Glutamatergic neuron (in vitro differentiated cells): ENCODE measurements at regions not wholly inside any gene's neighbourhood (a gene's known extent, or its start where the extent isn't known, plus 50 kb on each side); places are given as distances from the start of the nearest gene placed in this dataset.
A peak's percentile ranks its signal among the peaks of the same experiment; 100 is the strongest.
"Not testable (repeated sequence)": the region's sequence is repeated elsewhere in the genome, so short reads cannot be mapped to it uniquely, and the experiment has no call there.

Source experiments
- DNase-seq: peaks from one replicate; pipeline ENCODE4 v3.0.0; 2022
- H3K27ac Mint-ChIP-seq: one replicate; pipeline ENCODE4 v1.8.0; 2020; ENCODE audit warnings: mild to moderate bottlenecking, mixed read lengths, inconsistent platforms; ENCODE audit not compliant: unreplicated experiment
- H3K27me3 Mint-ChIP-seq: one replicate; pipeline ENCODE4 v1.8.0; 2020; ENCODE audit warnings: mild to moderate bottlenecking, moderate library complexity, mixed read lengths, inconsistent platforms; ENCODE audit not compliant: unreplicated experiment
- H3K36me3 Mint-ChIP-seq: one replicate; pipeline ENCODE4 v1.8.0; 2020; ENCODE audit warnings: mild to moderate bottlenecking, mixed read lengths, inconsistent platforms; ENCODE audit not compliant: unreplicated experiment
- H3K4me1 Mint-ChIP-seq: one replicate; pipeline ENCODE4 v1.8.0; 2020; ENCODE audit warnings: mild to moderate bottlenecking, low read depth, mixed read lengths, inconsistent platforms; ENCODE audit not compliant: unreplicated experiment
- H3K4me3 Mint-ChIP-seq: one replicate; pipeline ENCODE4 v1.8.0; 2020; ENCODE audit warnings: mild to moderate bottlenecking, mixed read lengths, inconsistent platforms; ENCODE audit not compliant: unreplicated experiment
- H3K9me3 Mint-ChIP-seq: one replicate; pipeline ENCODE4 v1.8.0; 2020; ENCODE audit warnings: mild to moderate bottlenecking, moderate library complexity, mixed read lengths, inconsistent platforms; ENCODE audit not compliant: unreplicated experiment
- TF ChIP-seq, protein P1 (sequence below): fragments of 200-600 bp; sonication (generic); IDR thresholded peaks from one replicate; pipeline ENCODE4 v1.5.0; 2021; ENCODE audit not compliant: partially characterized antibody, unreplicated experiment

GRCh38 chr13:56528040-56528790, 612.5 kb upstream of the PRR20A start:
- Mint-ChIP-seq H3K36me3 (peaks cover 5% of the 10 kb centered on the region), H3K4me3 (no peak overlapping the region), H3K9me3 (peaks cover 2% of the 10 kb centered on the region), H3K27me3 (no peaks in the 10 kb centered on the region), H3K4me1 (no peaks in the 10 kb centered on the region), H3K27ac (no peak overlapping the region)
- TF ChIP-seq, protein P1, sequence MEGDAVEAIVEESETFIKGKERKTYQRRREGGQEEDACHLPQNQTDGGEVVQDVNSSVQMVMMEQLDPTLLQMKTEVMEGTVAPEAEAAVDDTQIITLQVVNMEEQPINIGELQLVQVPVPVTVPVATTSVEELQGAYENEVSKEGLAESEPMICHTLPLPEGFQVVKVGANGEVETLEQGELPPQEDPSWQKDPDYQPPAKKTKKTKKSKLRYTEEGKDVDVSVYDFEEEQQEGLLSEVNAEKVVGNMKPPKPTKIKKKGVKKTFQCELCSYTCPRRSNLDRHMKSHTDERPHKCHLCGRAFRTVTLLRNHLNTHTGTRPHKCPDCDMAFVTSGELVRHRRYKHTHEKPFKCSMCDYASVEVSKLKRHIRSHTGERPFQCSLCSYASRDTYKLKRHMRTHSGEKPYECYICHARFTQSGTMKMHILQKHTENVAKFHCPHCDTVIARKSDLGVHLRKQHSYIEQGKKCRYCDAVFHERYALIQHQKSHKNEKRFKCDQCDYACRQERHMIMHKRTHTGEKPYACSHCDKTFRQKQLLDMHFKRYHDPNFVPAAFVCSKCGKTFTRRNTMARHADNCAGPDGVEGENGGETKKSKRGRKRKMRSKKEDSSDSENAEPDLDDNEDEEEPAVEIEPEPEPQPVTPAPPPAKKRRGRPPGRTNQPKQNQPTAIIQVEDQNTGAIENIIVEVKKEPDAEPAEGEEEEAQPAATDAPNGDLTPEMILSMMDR = no peak
- DNase-seq = no peak

- Mint-ChIP-seq H3K4me1 (no peaks in the 10 kb centered on the region), H3K27me3 (no peaks in the 10 kb centered on the region), H3K4me3 (no peak overlapping the region), H3K9me3 (no peaks in the 10 kb centered on the region), H3K27ac (no peak overlapping the region), H3K36me3 (no peaks in the 10 kb centered on the region)
- TF ChIP-seq, protein P1 = no peak
- DNase-seq = no peak
Measured at GRCh38 chr13:56530096-56530495, 610.6 kb upstream of the PRR20A start.

DNA sequence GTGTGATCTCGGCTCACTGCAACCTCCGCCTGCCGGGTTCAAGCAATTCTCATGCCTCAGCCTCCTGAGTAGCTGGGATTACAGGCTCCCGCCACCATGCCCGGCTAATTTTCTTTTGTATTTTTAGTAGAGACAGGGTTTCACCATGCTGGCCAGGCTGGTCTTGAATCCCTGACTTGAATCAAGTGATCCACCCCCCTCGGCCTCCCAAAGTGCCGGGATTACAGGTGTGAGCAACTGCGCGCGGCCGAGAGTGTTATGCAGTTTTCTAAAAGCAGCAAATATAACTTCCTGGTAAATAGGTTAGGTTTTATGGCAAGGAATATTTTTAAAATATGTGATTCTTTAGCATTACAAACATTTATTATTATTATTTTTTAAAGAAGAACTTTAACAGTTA, 592.8 kb upstream of the PRR20A start:
- H3K4me1 Mint-ChIP-seq, H3K27ac Mint-ChIP-seq, H3K9me3 Mint-ChIP-seq, H3K36me3 Mint-ChIP-seq, H3K4me3 Mint-ChIP-seq, DNase-seq, H3K27me3 Mint-ChIP-seq: not testable (repeated sequence)

GRCh38 chr13:56558698-56559320, 581.9 kb upstream of the PRR20A start:
- no peak overlapping the region for H3K27ac Mint-ChIP-seq
- peaks cover 10% of the 10 kb centered on the region for H3K36me3 Mint-ChIP-seq
- H3K27me3 Mint-ChIP-seq = no peaks in the 10 kb centered on the region
- no peaks in the 10 kb centered on the region for H3K4me1 Mint-ChIP-seq
- no peak for DNase-seq
- no peaks in the 10 kb centered on the region for H3K9me3 Mint-ChIP-seq
- TF ChIP-seq, protein P1 = no peak
- no peak overlapping the region for H3K4me3 Mint-ChIP-seq

GRCh38 chr13:56561327-56561726, 579.4 kb upstream of the PRR20A start:
- no peak for DNase-seq
- peaks cover 10% of the 10 kb centered on the region for H3K36me3 Mint-ChIP-seq
- no peaks in the 10 kb centered on the region for H3K9me3 Mint-ChIP-seq

More at GRCh38 chr13:56561327-56561726, 579.4 kb upstream of the PRR20A start:
- TF ChIP-seq, protein P1 = peak; percentile 26
- Mint-ChIP-seq H3K27me3 (no peaks in the 10 kb centered on the region), H3K27ac (no peak overlapping the region), H3K4me3 (no peak overlapping the region), H3K4me1 (no peaks in the 10 kb centered on the region)
